Fibroblast of villous mesenchyme (primary cell): ENCODE measurements at regions not wholly inside any gene's neighbourhood (a gene's known extent, or its start where the extent isn't known, plus 50 kb on each side); places are given as distances from the start of the nearest gene placed in this dataset.

Source experiments
- DNase-seq: peaks from one replicate; pipeline ENCODE4 v3.0.0-alpha.2; 2010; ENCODE audit warnings: low read depth
- H3K4me3 ChIP-seq: 2 replicates; pipeline ENCODE4 v1.5.1; 2011; ENCODE audit warnings: low read depth, mild to moderate bottlenecking, low read length
- TF ChIP-seq, protein P1 (sequence below): IDR thresholded peaks from 2 replicates; pipeline ENCODE4 v1.5.1; 2012; ENCODE audit warnings: low read depth, mild to moderate bottlenecking, low read length; ENCODE audit not compliant: insufficient read depth

DNA sequence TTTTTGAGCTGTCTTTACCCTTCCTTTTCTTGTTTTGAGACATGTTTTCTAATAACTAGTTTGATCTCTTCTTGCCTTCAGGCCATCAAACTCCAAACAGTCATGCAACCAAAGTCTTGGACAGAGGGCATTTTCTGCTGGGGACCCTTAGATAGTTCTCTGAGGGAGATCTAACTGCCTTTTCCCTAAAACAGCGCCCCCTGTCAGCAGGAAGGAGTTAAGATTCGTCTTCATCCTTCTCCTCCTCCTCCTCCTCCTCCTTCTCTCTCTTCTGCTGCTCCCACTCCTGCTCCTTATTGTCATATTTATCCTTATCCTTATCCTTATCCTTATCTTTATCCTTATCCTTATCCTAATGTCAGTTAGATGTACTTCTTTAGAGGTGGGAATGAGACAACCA, 417.2 kb downstream of the TRAM1L1 start:
- DNase-seq = no peak
- TF ChIP-seq, protein P1, sequence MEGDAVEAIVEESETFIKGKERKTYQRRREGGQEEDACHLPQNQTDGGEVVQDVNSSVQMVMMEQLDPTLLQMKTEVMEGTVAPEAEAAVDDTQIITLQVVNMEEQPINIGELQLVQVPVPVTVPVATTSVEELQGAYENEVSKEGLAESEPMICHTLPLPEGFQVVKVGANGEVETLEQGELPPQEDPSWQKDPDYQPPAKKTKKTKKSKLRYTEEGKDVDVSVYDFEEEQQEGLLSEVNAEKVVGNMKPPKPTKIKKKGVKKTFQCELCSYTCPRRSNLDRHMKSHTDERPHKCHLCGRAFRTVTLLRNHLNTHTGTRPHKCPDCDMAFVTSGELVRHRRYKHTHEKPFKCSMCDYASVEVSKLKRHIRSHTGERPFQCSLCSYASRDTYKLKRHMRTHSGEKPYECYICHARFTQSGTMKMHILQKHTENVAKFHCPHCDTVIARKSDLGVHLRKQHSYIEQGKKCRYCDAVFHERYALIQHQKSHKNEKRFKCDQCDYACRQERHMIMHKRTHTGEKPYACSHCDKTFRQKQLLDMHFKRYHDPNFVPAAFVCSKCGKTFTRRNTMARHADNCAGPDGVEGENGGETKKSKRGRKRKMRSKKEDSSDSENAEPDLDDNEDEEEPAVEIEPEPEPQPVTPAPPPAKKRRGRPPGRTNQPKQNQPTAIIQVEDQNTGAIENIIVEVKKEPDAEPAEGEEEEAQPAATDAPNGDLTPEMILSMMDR = peak; percentile 11
- no peak overlapping the region for H3K4me3 ChIP-seq

GRCh38 chr4:116665716-116666115, 419.7 kb downstream of the TRAM1L1 start:
- TF ChIP-seq, protein P1 = no peak
- no peak overlapping the region for H3K4me3 ChIP-seq
- DNase-seq = no peak

DNA sequence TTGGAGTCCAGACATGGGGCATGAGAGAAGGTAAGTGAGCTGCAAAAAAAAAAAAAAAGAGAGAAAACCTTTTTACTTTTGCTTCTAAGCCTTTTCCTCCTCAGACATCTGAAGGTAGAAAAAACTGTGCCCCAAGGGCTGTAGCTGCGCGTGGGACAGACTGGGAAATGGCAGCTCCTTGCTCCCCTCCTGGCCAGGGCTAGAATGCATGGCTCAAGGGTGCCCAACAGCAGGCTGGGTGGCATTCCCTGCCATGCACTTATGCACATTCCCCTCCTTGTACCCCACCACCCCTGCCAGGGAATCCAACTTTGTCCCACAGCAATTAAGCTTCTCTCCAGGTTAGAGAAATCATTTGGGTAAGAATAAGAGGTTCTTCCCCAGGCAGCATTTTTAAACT, 421.2 kb downstream of the TRAM1L1 start:
- H3K4me3 ChIP-seq = no peak overlapping the region
- no peak for DNase-seq
- TF ChIP-seq, protein P1 = no peak

DNA sequence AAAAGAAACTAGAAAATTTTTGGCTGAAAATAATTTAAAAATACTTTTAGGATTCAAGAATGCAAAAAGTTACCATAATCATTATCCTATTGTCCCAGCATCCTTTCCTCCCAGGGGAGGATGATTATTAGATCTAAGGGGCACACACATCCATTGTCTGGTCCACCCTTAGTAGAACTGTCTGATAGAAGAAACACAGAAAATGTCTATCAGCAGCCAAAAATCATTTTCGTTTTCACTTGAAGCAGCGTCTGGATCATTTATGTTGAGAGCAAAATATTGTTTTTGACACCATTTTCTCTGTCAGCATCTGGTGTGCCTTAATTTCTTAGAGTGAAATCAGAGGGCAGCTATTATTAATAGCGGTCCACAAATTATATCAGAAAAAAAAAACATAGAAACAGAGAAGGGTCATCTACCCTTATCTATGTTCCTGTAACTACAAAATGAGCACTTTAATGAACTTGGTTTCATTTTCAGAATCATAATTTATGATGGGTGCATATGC, 446.3 kb downstream of the TRAM1L1 start:
- no peak for DNase-seq
- no peak overlapping the region for H3K4me3 ChIP-seq
- TF ChIP-seq, protein P1 = no peak

DNA sequence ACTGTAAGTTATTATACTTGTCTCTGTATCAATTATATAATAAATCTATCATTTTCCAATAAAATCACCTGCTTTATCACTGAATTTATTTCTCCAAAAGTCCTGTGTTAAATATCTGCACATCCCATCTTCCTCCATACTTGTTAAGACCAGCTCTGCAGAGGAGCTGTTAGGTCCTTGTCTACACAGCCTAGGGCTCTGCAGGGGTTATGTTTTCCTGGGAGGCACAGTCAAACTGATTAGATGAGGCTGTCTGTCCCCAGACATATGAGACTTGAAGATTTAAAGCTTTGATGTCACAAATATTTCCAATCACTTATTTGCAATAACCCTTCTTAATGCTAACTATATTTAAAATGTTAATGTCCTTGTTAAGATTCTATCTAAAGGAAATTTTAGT, 446.8 kb downstream of the TRAM1L1 start:
- TF ChIP-seq, protein P1 = no peak
- no peak overlapping the region for H3K4me3 ChIP-seq
- DNase-seq = no peak

GRCh38 chr4:116636917-116637316, 448.5 kb downstream of the TRAM1L1 start:
- TF ChIP-seq, protein P1 = no peak
- DNase-seq = no peak
- no peak overlapping the region for H3K4me3 ChIP-seq

- TF ChIP-seq, protein P1 = no peak
- H3K4me3 ChIP-seq = no peak overlapping the region
- no peak for DNase-seq
These were observed 453.1 kb downstream of the TRAM1L1 start for GRCh38 chr4:116632269-116632668.
